ENCODE measurements at regions not wholly inside any gene's neighbourhood (a gene's known extent, or its start where the extent isn't known, plus 50 kb on each side); places are given as distances from the start of the nearest gene placed in this dataset.

DNA sequence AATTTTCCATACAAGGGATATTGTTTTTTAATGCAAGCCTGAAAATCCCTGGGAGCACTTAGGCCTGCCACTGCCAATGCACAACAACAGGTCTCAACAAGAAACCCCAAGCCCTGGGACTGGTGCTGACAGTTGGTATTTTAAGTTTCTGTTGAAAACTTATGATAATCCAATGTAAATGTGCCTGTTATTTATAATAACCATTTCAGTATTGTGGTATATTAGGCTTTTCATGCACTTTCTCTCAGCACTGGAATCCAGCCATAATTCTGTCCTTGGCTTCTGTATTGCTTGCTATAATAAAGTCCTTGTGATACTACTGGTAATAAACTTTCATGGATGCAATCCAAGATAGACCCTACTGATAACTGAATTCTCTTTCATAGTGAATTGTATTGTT lies 218.9 kb downstream of the PCDH7 start:
- no peak overlapping the region for H3K27ac ChIP-seq
- TF ChIP-seq CTCF (IDR thresholded peaks at IDR 0.05): no peak
- no peak for TF ChIP-seq ZFX (IDR thresholded peaks at IDR 0.05; ENCODE audit: borderline replicate concordance)

DNA sequence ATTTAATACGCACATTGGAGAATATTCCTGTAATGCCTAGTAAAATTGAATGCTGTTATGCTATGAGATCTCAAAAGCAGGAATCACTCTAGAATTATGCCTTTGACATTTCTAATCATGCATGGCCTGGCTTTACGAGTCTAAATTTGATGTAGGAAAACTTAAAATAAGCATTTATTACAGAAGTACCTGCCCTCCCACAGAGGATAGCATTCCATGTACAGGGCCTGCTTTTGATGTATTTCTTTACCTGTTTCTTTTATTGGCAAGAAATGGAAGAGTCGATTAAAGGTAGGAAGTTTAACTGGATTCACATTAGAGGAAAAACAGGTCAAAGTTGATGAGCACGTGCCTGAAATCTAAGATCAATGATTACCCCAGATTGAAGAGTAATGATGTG lies 219.5 kb downstream of the PCDH7 start:
- no peak overlapping the region for H3K27ac ChIP-seq
- no peak for TF ChIP-seq CTCF (IDR thresholded peaks at IDR 0.05)
- TF ChIP-seq ZFX (IDR thresholded peaks at IDR 0.05; ENCODE audit: borderline replicate concordance): no peak

DNA sequence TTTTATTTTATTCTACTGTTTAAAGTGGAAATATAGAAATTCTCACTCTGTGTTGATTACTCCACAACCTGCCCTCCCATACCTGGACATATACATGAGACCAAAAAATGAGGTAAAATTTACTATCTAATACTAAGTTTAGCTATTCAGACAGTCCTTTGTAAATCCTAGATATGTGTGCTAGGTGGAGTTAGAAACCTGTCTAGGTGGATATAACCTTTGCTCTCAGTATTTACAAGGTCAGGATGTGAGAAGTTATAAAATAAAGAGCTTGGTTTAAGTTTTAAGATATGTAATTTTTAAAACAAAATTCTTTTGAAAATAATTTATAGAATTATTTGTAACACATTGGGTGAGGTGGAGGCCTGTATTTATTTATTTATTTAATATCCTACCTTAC lies 221.5 kb downstream of the PCDH7 start:
- TF ChIP-seq CTCF (IDR thresholded peaks at IDR 0.05) (no peak), ZFX (IDR thresholded peaks at IDR 0.05; ENCODE audit: borderline replicate concordance) (no peak)
- no peak overlapping the region for H3K27ac ChIP-seq

- no peak for TF ChIP-seq ZFX (IDR thresholded peaks at IDR 0.05; ENCODE audit: borderline replicate concordance)
- no peak for TF ChIP-seq CTCF (IDR thresholded peaks at IDR 0.05)
- no peak overlapping the region for H3K27ac ChIP-seq
Measured at GRCh38 chr4:30943356-30943755, 223.2 kb downstream of the PCDH7 start.

DNA sequence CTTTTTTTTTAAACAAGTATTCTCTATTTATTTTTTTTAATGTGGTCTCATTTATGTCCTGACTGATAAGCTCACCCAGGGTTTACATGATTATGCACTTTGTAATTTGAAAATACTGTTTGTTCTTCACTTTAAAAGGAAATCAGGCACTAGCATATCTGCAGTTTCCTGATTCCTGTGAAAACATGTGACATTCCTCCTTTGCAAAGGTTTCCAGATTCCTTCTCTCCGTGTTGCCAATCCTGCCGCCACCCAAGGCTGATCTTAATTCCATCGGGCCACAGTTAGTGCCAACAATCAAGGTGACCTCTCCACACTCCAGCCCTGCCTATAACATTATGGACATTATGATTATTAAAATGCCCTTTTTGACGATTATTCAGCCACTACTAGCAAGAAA lies 225.4 kb downstream of the PCDH7 start:
- TF ChIP-seq CTCF (IDR thresholded peaks at IDR 0.05): no peak
- TF ChIP-seq ZFX (IDR thresholded peaks at IDR 0.05; ENCODE audit: borderline replicate concordance): no peak
- no peak overlapping the region for H3K27ac ChIP-seq

GRCh38 chr4:30946288-30946687 lies 226.1 kb downstream of the PCDH7 start:
- TF ChIP-seq ZFX (IDR thresholded peaks at IDR 0.05; ENCODE audit: borderline replicate concordance) (no peak), CTCF (IDR thresholded peaks at IDR 0.05) (no peak)
- H3K27ac ChIP-seq: no peak overlapping the region

DNA sequence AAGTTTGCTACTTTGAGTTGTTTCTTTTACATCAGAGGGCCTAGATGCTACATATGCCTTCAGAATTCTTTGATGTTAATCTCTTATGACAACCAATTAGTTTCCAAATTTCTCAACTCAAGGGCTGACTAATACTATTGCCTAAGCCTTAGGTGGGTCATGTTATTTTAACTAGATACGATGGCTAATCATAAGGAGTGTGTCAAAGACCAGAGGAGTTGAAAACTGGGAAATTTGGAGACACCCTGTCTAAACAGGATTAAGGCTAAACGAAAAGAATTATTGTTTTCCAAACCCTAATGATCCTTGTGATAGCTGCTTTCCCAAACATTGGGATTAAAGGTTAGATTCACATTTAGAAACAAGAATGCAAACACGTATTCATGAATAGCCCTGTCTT lies 228.5 kb downstream of the PCDH7 start:
- no peak overlapping the region for H3K27ac ChIP-seq
- TF ChIP-seq ZFX (IDR thresholded peaks at IDR 0.05; ENCODE audit: borderline replicate concordance) (no peak), CTCF (IDR thresholded peaks at IDR 0.05) (no peak)

Measured in 22Rv1 (cell line).